ENCODE measurements at regions not wholly inside any gene's neighbourhood (a gene's known extent, or its start where the extent isn't known, plus 50 kb on each side); places are given as distances from the start of the nearest gene placed in this dataset.
"Not testable (repeated sequence)": the region's sequence is repeated elsewhere in the genome, so short reads cannot be mapped to it uniquely, and the experiment has no call there.

DNA sequence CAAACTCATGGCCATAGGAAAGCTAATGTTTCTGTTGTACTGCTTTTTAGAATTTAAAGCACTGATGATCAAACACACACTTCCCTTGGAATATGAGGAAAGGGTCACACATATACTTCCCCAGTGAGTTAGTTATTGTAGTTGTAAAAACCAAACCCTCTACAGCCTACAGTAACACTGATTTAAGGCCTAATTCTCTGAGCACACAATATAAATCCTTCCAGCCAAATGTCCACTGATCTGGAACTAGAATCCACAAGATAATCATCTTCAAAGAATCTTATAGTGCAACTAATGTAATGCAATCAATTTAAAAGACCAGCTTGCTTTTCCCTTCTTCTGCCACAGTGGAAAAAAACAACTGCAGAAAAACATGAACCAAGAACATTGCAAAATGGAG, 219.3 kb downstream of the CAAP1 start:
- no peak overlapping the region for H3K4me3 ChIP-seq (ENCODE audit: low read depth, low read length)
- TF ChIP-seq, protein P1, sequence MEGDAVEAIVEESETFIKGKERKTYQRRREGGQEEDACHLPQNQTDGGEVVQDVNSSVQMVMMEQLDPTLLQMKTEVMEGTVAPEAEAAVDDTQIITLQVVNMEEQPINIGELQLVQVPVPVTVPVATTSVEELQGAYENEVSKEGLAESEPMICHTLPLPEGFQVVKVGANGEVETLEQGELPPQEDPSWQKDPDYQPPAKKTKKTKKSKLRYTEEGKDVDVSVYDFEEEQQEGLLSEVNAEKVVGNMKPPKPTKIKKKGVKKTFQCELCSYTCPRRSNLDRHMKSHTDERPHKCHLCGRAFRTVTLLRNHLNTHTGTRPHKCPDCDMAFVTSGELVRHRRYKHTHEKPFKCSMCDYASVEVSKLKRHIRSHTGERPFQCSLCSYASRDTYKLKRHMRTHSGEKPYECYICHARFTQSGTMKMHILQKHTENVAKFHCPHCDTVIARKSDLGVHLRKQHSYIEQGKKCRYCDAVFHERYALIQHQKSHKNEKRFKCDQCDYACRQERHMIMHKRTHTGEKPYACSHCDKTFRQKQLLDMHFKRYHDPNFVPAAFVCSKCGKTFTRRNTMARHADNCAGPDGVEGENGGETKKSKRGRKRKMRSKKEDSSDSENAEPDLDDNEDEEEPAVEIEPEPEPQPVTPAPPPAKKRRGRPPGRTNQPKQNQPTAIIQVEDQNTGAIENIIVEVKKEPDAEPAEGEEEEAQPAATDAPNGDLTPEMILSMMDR (IDR thresholded peaks at IDR 0.05; ENCODE audit: borderline replicate concordance, insufficient read depth, low read depth, low read length) = no peak

DNA sequence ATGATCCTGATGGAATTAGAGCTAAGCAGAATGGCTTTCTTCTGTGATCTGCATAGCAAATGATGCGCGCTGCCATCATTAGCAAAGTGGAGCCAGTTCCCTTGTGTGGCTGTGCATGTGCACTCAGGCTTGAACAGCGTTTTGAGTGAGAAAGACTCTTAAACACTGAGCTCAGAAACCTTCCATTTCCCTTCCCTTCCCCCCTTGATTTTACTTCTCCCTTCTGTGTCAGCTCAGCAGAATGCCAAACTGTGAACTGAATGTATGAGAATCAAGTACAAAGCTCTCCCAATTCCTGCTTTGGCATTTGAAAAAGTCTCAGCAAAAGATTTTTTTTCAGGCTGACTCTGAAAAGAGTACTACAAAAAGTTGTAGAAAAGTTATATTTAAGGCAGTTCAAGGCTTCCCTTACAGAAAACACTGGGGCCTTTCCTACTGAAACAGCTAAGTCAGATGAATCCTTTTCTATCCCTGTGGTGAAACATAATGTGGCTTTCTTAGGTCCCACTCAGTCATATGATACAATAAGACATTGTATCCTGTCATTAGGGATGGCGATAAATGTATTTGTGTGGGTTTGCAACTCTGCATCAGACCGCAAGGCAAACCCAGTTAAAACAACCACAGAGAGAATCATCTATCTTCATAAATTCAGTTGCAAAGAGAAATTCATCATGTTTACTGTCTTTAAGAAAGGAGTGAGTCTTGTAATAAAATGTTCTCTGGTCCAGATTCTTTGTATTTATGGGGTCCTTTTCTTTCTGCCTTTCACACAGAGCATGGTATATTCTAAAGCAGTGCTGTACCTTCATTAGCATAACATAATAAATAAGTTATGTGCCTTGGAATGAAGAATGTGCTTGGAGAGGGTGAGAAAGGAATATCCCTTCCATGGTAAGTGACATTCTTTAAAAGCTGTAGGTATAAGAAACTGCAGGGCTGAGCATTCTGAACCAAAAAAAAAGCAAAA, 222.6 kb downstream of the CAAP1 start:
- no peak overlapping the region for H3K4me3 ChIP-seq (ENCODE audit: low read depth, low read length)

GRCh38 chr9:26667882-26668281, 224.7 kb downstream of the CAAP1 start:
- TF ChIP-seq, protein P1 (IDR thresholded peaks at IDR 0.05; ENCODE audit: borderline replicate concordance, insufficient read depth, low read depth, low read length) = no peak
- H3K4me3 ChIP-seq (ENCODE audit: low read depth, low read length) = no peak overlapping the region

More for the DNA sequence above, 222.6 kb downstream of the CAAP1 start:
- TF ChIP-seq, protein P1 (IDR thresholded peaks at IDR 0.05; ENCODE audit: borderline replicate concordance, insufficient read depth, low read depth, low read length) = no peak

DNA sequence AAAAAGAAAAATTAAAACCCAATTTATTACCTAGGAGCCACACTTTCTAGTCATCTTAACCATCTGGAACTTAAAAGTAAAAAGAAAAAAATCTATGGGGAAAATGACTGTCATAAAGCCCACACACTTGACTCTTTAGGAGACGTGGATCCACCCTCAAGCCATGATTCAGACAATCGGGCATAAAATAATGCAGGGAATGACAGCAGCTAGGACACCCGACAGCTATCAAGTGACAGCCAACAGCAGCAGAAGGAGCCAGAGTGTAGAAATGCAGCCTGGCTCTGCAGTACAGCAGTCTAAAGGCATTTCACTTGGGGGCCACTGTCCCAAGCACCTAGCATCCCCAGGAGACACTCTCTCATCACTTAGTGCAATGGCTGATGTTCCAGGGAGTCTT, 226.9 kb downstream of the CAAP1 start:
- TF ChIP-seq, protein P1 (IDR thresholded peaks at IDR 0.05; ENCODE audit: borderline replicate concordance, insufficient read depth, low read depth, low read length) = no peak
- no peak overlapping the region for H3K4me3 ChIP-seq (ENCODE audit: low read depth, low read length)

DNA sequence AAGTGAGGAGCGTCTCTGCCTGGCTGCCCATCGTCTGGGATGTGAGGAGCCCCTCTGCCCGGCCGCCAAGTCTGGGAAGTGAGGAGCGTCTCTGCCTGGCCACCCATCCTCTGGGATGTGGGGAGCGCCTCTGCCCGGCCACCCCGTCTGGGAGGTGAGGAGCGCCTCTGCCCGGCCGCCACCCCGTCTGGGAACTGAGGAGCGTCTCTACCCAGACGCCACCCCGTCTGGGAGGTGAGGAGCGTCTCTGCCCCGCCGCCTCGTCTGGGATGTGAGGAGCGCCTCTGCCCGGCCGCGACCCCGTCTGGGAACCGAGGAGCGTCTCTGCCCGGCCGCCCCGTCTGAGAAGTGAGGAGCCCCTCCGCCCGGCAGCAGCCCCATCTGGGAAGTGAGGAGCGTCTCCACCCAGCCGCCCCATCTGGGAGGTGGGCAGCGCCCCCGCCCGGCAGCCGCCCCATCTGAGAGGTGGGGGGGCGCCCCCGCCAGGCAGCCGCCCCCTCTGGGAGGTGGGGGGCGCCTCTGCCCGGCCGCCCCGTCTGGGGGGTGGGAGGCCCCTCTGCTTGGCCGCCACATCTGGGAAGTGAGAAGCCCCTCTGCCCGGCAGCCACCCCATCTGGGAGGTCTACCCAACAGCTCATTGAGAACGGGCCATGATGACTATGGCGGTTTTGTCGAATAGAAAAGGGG, 228.4 kb downstream of the CAAP1 start:
- not testable (repeated sequence) for H3K4me3 ChIP-seq (ENCODE audit: low read depth, low read length)

DNA sequence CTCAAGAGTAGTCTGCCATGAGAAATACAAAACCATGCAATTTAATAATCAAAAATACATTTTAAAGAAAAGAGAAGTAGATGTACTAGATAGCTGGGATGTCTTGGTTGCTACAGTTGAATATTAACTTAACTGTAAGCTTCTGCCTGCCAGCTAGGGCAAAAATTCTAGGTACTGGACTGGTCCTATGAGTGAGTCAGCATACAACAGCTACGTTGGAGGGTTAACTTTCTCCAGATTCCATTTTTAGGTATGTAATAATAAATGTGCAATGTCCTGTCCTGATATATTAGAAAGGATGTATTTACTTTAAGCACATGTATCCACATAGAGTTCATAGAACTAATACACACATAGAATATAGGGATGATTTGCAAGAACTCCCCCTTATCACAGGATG, 230.1 kb downstream of the CAAP1 start:
- H3K4me3 ChIP-seq (ENCODE audit: low read depth, low read length) = no peak overlapping the region
- TF ChIP-seq, protein P1 (IDR thresholded peaks at IDR 0.05; ENCODE audit: borderline replicate concordance, insufficient read depth, low read depth, low read length) = no peak

DNA sequence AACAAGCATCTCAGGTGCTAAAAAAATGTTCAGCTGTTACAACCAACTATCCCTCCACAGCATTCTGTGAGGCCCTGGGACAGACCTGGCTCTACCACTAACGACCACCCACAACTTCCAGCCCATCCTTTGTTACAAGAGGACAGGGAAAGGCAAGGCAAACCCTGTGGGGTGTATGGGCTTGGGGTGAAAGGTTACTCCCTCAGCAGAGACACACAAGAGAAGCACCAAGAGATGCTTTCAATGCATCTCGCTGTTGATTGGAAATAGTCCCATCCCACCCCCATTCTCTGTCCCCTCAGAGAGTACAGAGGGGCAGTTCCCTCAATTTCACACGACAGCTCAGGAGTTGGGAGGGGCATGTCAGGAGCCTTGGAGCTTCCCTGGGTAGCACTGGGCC, 234.1 kb downstream of the CAAP1 start:
- no peak overlapping the region for H3K4me3 ChIP-seq (ENCODE audit: low read depth, low read length)
- TF ChIP-seq, protein P1 (IDR thresholded peaks at IDR 0.05; ENCODE audit: borderline replicate concordance, insufficient read depth, low read depth, low read length) = no peak

All from GM12875 (cell line).